SK-N-SH (cell line): ENCODE measurements at regions not wholly inside any gene's neighbourhood (a gene's known extent, or its start where the extent isn't known, plus 50 kb on each side); places are given as distances from the start of the nearest gene placed in this dataset.

Experiments used
- CTCF ChIA-PET: fragments of 300-600, 350-600 bp; formaldehyde crosslinking; extraction: SDS; loops from one replicate; lab custom pipeline; 2021; lab: Yijun Ruan, JAX
- POLR2A ChIA-PET: fragments of 350-600 bp; sonication (Branson Sonifier 250); formaldehyde crosslinking; extraction: SDS; loops from one replicate; lab custom pipeline; 2020; ENCODE audit warnings: antibody characterized with exemption, inconsistent platforms; lab: Yijun Ruan, JAX
- DNase-seq: peaks from one replicate; pipeline ENCODE4 v3.0.0; 2012
- H2AFZ ChIP-seq: fragments of 200-600 bp; sonication (generic); 2 replicates; pipeline ENCODE4 v1.8.1; 2016; ENCODE audit warnings: antibody characterized with exemption, mild to moderate bottlenecking, low read depth
- H3F3A ChIP-seq: fragments of 200-600 bp; sonication (generic); replicated peaks from 2 replicates; pipeline ENCODE3; 2016; ENCODE audit warnings: antibody characterized with exemption, mild to moderate bottlenecking; ENCODE audit not compliant: insufficient read depth
- H3K27ac ChIP-seq, 2 experiments: fragments of 200-500 bp in 1 of 2; fragments of 200-600 bp in 1 of 2; sonication (Bioruptor generic) in 1 of 2; sonication (generic), shearing (Covaris generic) in 1 of 2; 2 replicates each; pipeline versions ENCODE4 v1.5.1 to v1.6.1; 2014 to 2016; ENCODE audit warnings: low read depth in 2 of 2, inconsistent platforms in 1 of 2, low read length in 1 of 2, mild to moderate bottlenecking in 1 of 2, mixed read lengths in 1 of 2
- H3K27me3 ChIP-seq: fragments of 200-600 bp; sonication (generic), shearing (Covaris generic); 2 replicates; pipeline ENCODE4 v1.6.1; 2016; ENCODE audit warnings: mixed run types; ENCODE audit not compliant: insufficient read depth
- H3K36me3 ChIP-seq, 2 experiments: fragments of 200-500 bp in 1 of 2; fragments of 200-600 bp in 1 of 2; sonication (Bioruptor generic) in 1 of 2; sonication (generic) in 1 of 2; replicated peaks in 1 of 2; 2 replicates each; pipeline versions ENCODE3 to v1.5.1; 2014 to 2016; ENCODE audit warnings: low read length in 1 of 2, mild to moderate bottlenecking in 1 of 2; ENCODE audit not compliant: insufficient read depth in 2 of 2, control insufficient read depth in 1 of 2
- H3K4me1 ChIP-seq, 2 experiments: fragments of 200-500 bp in 1 of 2; fragments of 200-600 bp in 1 of 2; sonication (Bioruptor generic) in 1 of 2; sonication (generic), shearing (Covaris generic) in 1 of 2; 2 replicates each; pipeline versions ENCODE4 v1.5.1 to v1.6.1; 2014 to 2016; ENCODE audit warnings: low read depth in 1 of 2, low read length in 1 of 2, mixed run types in 1 of 2; ENCODE audit not compliant: insufficient read depth in 2 of 2, control insufficient read depth in 1 of 2
- H3K4me2 ChIP-seq: fragments of 200-600 bp; sonication (generic), shearing (Covaris generic); 2 replicates; pipeline ENCODE4 v1.6.1; 2017; ENCODE audit warnings: mixed run types
- H3K4me3 ChIP-seq, 2 experiments: fragments of 200-500 bp in 1 of 2; fragments of 200-600 bp in 1 of 2; sonication (Bioruptor generic) in 1 of 2; sonication (generic), shearing (Covaris generic) in 1 of 2; 2 replicates each; pipeline versions ENCODE4 v1.5.1 to v1.8.1; 2014 to 2016; ENCODE audit warnings: low read depth in 2 of 2, inconsistent platforms in 1 of 2, low read length in 1 of 2, mild to moderate bottlenecking in 1 of 2, mixed read lengths in 1 of 2, moderate library complexity in 1 of 2
- H3K79me2 ChIP-seq: fragments of 200-600 bp; sonication (generic); 2 replicates; pipeline ENCODE4 v1.8.1; 2017; ENCODE audit warnings: mild to moderate bottlenecking; ENCODE audit not compliant: insufficient read depth
- H3K9ac ChIP-seq: fragments of 200-600 bp; sonication (generic); 2 replicates; pipeline ENCODE4 v1.6.1; 2017; ENCODE audit warnings: mixed run types
- H3K9me2 ChIP-seq: fragments of 200-600 bp; sonication (generic); 2 replicates; pipeline ENCODE4 v1.6.1; 2017; ENCODE audit warnings: mixed run types
- H3K9me3 ChIP-seq: fragments of 200-600 bp; sonication (generic); 2 replicates; pipeline ENCODE4 v1.6.1; 2017; ENCODE audit warnings: mixed run types, mild to moderate bottlenecking, moderate library complexity
- H4K20me1 ChIP-seq: fragments of 200-600 bp; sonication (generic); 2 replicates; pipeline ENCODE4 v1.6.1; 2017; ENCODE audit warnings: mild to moderate bottlenecking, mixed run types; ENCODE audit not compliant: insufficient read depth
- CTCF ChIP-seq: fragments of 200-600 bp; sonication (generic); IDR thresholded peaks from 2 replicates; pipeline ENCODE4 v1.6.1; 2017; ENCODE audit warnings: antibody characterized with exemption, mild to moderate bottlenecking, moderate library complexity
- ELF1 ChIP-seq: IDR thresholded peaks from 2 replicates; pipeline ENCODE4 v1.4.0; 2012
- EP300 ChIP-seq, 2 experiments: IDR thresholded peaks; 2 replicates each; pipeline versions ENCODE4 v1.4.0 to v1.6.1; 2012; ENCODE audit warnings: borderline replicate concordance in 1 of 2, low read depth in 1 of 2, low read length in 1 of 2
- EZH2phosphoT487 ChIP-seq: fragments of 200-600 bp; sonication (generic); IDR thresholded peaks from 2 replicates; pipeline ENCODE4 v1.6.1; 2017; ENCODE audit warnings: low read depth, mixed run types, mild to moderate bottlenecking, antibody characterized with exemption, moderate library complexity, borderline replicate concordance
- FOSL2 ChIP-seq: IDR thresholded peaks from 2 replicates; pipeline ENCODE4 v1.4.0; 2012; ENCODE audit warnings: low read depth, mild to moderate bottlenecking, moderate library complexity, borderline replicate concordance
- FOXJ3 ChIP-seq: sonication (generic); formaldehyde crosslinking; IDR thresholded peaks from 2 replicates; pipeline ENCODE4 v1.5.1; 2020; ENCODE audit warnings: mild to moderate bottlenecking, missing genetic modification reagents
- FOXM1 ChIP-seq: IDR thresholded peaks from 2 replicates; pipeline ENCODE4 v1.4.0; 2012; ENCODE audit warnings: low read depth, mild to moderate bottlenecking
- GATA2 ChIP-seq: sonication (generic); formaldehyde crosslinking; IDR thresholded peaks from 2 replicates; pipeline ENCODE4 v1.5.0; 2020; ENCODE audit warnings: mild to moderate bottlenecking, missing genetic modification reagents
- MAX ChIP-seq: IDR thresholded peaks from 2 replicates; pipeline ENCODE4 v1.4.0; 2012; ENCODE audit warnings: low read depth
- MXI1 ChIP-seq: IDR thresholded peaks from 2 replicates; pipeline ENCODE4 v1.6.1; 2012; ENCODE audit warnings: mild to moderate bottlenecking, low read depth, low read length, improper control_type of control experiment
- POLR2AphosphoS5 ChIP-seq: IDR thresholded peaks from 2 replicates; pipeline ENCODE4 v1.6.1; 2012; ENCODE audit warnings: low read depth, low read length
- RCOR1 ChIP-seq: fragments of 150-350 bp; IDR thresholded peaks from 2 replicates; pipeline ENCODE4 v1.6.1; 2017; ENCODE audit warnings: antibody characterized with exemption, low read length
- REST ChIP-seq: IDR thresholded peaks from 2 replicates; pipeline ENCODE4 v1.6.1; 2012; ENCODE audit warnings: mild to moderate bottlenecking, low read depth, low read length, moderate library complexity
- RFX5 ChIP-seq: IDR thresholded peaks from 2 replicates; pipeline ENCODE4 v1.6.1; 2012; ENCODE audit warnings: mild to moderate bottlenecking, improper control_type of control experiment, low read length
- RXRA ChIP-seq: IDR thresholded peaks from 2 replicates; pipeline ENCODE4 v1.4.0; 2012; ENCODE audit warnings: low read depth, mild to moderate bottlenecking, borderline replicate concordance
- SIN3A ChIP-seq: IDR thresholded peaks from 2 replicates; pipeline ENCODE4 v1.6.1; 2012; ENCODE audit warnings: low read depth, mild to moderate bottlenecking, low read length, moderate library complexity, borderline replicate concordance
- SMC3 ChIP-seq: IDR thresholded peaks from 2 replicates; pipeline ENCODE4 v1.6.1; 2012; ENCODE audit warnings: low read depth, low read length, improper control_type of control experiment
- TCF12 ChIP-seq: IDR thresholded peaks from 2 replicates; pipeline ENCODE4 v1.4.0; 2012
- TEAD4 ChIP-seq: IDR thresholded peaks from 2 replicates; pipeline ENCODE4 v1.4.0; 2012; ENCODE audit warnings: mild to moderate bottlenecking, borderline replicate concordance; ENCODE audit not compliant: insufficient read depth
- USF2 ChIP-seq: fragments of 150-350 bp; IDR thresholded peaks from 2 replicates; pipeline ENCODE4 v1.6.1; 2017; ENCODE audit warnings: antibody characterized with exemption, low read length, low read depth, borderline replicate concordance
- WGBS: methylation state at CpG from one replicate; pipeline ENCODE4 v1.1.6; 2017; ENCODE audit warnings: low lambda C conversion rate; 5-methylcytosine and 5-hydroxymethylcytosine counted together

- H2AFZ ChIP-seq: no peak overlapping the region
- TF ChIP-seq GATA2 (CRISPR knock-in tag) (no peak), SIN3A (no peak), FOXJ3 (no peak), FOSL2 (no peak)
- H3K27ac ChIP-seq: no peak overlapping the region
- no peak for DNase-seq
- no peaks in the 10 kb centered on the region for H3K9me2 ChIP-seq
- no peak overlapping the region for H3K4me3 ChIP-seq
- no peaks in the 10 kb centered on the region for H3K79me2 ChIP-seq
- H3K9ac ChIP-seq: no peak overlapping the region
- WGBS: 28% methylated on average over 3 of the region's 3 CpGs
- H3F3A ChIP-seq: no peaks in the 10 kb centered on the region
- no peaks in the 10 kb centered on the region; a peak in 2 of 4 replicates for H3K4me1 ChIP-seq
- no peaks in the 10 kb centered on the region for H3K27me3 ChIP-seq
- H4K20me1 ChIP-seq: no peaks in the 10 kb centered on the region
- ChIA-PET CTCF (no interaction called here), POLR2A (no interaction called here)
- no peaks in the 10 kb centered on the region for H3K9me3 ChIP-seq
- H3K36me3 ChIP-seq: no peaks in the 10 kb centered on the region
- no peak overlapping the region for H3K4me2 ChIP-seq
Observed at GRCh38 chr6:163876391-163876790, 461.9 kb downstream of the QKI start.

GRCh38 chr6:163874784-163875183 is 460.3 kb downstream of the QKI start:
- no peaks in the 10 kb centered on the region for H3K27me3 ChIP-seq
- H3K79me2 ChIP-seq: no peaks in the 10 kb centered on the region
- no peaks in the 10 kb centered on the region for H3F3A ChIP-seq
- H2AFZ ChIP-seq: no peak overlapping the region
- no peak overlapping the region for H3K4me3 ChIP-seq
- no peaks in the 10 kb centered on the region for H3K9me2 ChIP-seq
- POLR2A ChIA-PET: no interaction called here
- no peaks in the 10 kb centered on the region for H3K36me3 ChIP-seq
- DNase-seq: no peak
- no peaks in the 10 kb centered on the region for H4K20me1 ChIP-seq
- CTCF ChIA-PET: no interaction called here
- H3K9me3 ChIP-seq: no peaks in the 10 kb centered on the region
- H3K4me2 ChIP-seq: no peak overlapping the region
- TF ChIP-seq RXRA (no peak), TEAD4 (no peak), SIN3A (no peak), RCOR1 (no peak), EZH2phosphoT487 (no peak), ELF1 (no peak), REST (no peak), FOSL2 (no peak), MXI1 (no peak), CTCF (no peak), USF2 (no peak), MAX (no peak), GATA2 (CRISPR knock-in tag) (no peak), FOXM1 (no peak), RFX5 (no peak), TCF12 (no peak), EP300 (IDR thresholded peaks at IDR 0.05; ENCODE audit: borderline replicate concordance in 1 of 2, low read depth in 1 of 2, low read length in 1 of 2) (no peak), SMC3 (no peak), POLR2AphosphoS5 (no peak)
- TF ChIP-seq, all 33 proteins: peak for 0
- Histone ChIP-seq H3K27ac (no peak overlapping the region), H3K4me1 (no peaks in the 10 kb centered on the region; a peak in 2 of 4 replicates), H3K9ac (no peak overlapping the region)
- 45% methylated on average over 3 of the region's 3 CpGs for WGBS
